NCI-H1092 (cell line): ENCODE measurements at regions not wholly inside any gene's neighbourhood (a gene's known extent, or its start where the extent isn't known, plus 50 kb on each side); places are given as distances from the start of the nearest gene placed in this dataset.
"Not testable (repeated sequence)": the region's sequence is repeated elsewhere in the genome, so short reads cannot be mapped to it uniquely, and the experiment has no call there.

Experiments used
- DNase-seq: peaks from one replicate; lab custom pipeline; 2025; lab: John Stamatoyannopoulos, UW

DNA sequence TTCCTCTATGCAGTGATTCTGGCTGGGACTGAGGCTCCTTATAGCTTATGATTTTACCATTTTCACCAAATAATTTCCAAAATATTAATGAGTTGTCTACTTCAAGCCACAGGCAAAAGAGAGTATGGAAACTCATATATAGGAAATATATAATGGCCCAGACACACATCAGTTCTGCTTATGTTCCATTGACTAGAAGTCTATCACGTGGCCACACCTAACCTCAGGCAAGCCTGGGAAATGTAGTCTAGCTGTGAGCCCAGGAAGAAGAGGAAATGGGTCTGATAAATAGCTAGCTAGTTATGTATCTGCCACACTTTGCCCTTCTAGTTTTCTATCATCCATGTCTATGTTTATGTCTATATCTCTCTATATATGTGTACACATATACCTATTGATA, 195.1 kb downstream of the OTOL1 start:
- DNase-seq: no peak

DNA sequence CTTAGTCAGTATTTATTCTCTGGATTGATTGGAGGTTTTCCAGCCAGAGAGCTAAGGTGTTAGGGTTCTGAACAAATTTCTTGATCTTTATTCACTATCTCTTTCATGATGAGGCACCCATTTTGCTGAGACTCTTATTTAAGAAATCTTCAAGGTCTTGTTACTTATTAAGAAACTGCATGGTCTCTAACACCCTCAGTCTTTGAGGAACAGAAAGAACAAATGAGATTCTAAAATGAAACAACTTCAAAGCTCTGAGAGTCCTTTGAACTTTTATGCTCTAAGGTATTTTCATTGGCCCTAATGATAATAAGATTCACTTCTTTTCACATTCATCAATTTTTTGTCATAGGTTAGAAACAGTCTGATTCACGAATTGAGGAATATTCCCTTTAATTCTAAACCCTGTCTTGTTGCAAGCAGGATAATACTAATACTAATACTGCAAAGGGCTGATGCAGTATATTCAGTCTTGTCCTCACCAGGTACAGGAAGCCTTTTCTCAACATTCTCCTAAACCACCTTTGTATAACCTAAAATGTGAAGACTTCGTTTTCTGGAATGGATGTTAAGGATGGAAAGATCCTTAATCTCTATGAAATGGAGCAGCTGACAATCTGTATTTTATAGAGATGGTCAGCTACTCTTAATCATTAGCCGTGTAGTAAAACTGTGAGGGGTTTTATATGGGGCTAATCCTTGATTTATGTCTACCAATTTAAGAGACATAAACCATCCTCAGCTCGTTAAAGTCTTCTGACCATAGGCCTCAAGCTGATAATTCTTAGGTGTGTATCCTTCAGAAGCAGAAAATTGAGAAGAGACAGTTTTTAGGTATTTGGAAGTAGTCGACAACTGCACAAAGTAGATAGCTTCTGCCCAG, 198.3 kb downstream of the OTOL1 start:
- DNase-seq: no peak

DNA sequence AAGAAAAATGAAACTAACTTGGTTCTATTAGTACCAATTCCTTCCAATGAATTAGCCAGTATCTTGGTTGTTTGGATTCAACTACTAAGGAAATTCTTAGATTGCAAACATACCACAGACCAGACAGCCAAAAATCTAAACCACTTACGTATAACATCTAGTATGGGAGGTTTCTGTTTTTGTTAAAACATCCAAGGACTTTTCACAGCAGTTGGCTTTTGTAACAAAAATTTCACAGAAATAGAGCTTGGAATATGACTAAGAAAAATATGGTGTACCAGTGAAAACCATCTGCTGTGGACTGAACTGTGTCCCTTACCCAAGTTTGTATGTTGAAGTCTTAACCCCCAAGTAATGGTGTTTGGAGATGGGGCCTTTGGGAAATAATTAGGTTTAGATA, 199.2 kb downstream of the OTOL1 start:
- DNase-seq: no peak

DNA sequence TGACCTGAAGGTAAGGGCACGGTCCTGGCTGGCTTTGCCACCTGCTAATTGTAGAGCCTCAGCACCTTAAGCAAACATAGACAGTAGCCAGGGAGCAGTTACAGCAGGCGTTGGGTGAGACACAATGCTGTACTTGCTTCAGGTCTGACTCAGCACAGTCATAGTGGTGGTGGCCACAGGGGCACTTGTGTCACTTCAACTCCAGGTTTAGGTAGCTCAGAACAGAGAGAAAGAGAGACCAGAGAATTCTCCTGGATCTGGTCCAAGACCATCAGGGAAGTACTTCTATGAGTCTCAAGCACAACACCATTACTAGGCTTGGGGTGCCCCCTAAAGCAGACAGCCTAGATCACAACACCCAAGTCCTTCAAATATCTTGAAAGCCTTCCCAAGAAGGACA, 204.4 kb downstream of the OTOL1 start:
- DNase-seq: peak; percentile 21

DNA sequence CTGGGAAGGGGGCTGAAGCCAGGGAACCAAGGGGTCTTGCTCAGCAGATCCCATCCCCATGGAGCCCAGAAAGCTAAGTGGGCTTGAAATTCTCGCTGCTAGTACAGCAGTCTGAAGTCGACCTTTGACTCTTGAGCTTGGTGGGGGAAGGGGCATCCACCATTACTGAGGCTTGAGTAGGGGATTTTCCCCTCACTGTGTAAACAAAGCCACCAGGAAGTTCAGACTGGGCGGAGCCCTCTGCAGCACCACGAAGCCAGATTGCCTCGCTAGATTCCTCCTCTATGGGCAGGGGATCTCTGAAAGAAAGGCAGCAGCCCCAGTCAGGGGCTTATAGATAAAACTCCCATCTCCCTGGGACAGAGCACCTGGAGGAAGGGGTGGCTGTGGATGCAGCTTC, 210.6 kb downstream of the OTOL1 start:
- not testable (repeated sequence) for DNase-seq

DNA sequence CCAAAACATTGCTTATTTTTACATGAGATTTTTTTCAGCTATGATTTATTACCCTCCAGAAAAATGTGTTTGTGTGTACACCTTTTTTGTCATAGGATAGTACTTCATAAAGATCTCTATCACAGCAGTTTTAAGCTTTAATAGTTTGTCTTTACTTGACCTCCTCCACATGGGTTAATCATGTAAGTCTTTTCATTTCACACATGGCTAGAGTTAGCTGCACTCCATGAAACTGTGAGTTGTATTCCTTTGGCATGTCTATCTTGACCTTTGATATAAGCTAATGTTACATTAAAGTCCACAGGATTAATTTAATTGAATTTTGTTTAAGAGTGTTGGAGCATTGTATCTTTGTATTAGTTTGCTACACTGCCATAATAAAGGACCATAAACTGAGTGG, 217.1 kb downstream of the OTOL1 start:
- DNase-seq: no peak

DNA sequence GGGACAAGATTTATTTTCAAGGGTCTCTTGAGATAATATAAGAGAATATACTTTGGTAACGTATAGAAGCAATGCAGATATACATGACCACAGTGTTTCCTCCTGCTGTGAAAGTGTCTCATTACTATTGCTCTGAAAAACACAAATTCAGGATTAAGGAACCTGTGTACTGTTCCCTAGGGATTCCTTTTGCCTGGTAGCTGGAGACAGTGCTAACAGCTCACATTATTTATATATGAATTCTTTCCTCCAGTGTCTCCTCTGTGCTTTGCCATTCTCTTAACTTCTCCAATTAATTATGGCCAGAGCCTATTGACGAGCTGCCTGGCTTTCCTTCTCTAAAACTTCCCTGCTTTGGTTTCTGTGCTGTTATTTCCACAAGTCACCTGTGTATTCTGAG, 235.4 kb downstream of the OTOL1 start:
- no peak for DNase-seq

DNA sequence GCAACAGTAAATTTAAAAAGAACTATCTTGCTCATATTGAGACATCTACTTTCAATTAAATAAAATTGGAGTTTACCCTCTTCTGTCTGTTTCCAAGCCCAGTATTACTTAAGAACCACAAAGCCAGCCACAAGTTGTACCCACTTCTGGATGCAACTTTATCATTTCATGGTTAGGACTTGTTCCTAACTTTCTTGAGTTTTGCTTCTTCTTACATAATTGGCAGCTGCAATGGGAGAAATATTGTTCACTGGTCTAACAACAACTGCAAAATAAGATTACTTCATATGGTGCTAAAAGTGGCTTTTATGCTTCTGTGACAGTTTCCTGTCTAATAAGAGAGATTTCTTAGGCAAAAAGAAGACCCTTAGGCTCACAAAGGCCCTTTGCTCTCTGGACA, 240.6 kb downstream of the OTOL1 start:
- no peak for DNase-seq

DNA sequence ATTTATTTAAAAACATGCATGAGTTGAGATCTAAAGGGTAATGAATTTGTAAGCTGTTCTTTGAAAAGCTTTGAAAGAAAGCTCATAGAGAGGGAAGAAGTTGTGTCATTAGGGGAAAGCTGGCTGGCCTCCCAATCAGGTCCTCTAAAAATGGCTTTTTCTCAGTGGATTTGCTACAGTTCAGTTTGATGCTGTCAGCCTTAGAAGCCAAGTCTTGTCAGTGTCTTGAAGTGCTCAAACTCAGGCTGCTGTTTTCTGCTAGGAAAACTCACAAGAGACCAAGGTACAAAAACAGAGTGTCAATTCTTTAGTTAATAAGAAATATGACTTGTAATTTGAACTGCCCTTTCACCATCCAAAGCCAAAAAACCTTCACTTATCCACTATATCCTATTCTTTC, 243.8 kb downstream of the OTOL1 start:
- no peak for DNase-seq

DNA sequence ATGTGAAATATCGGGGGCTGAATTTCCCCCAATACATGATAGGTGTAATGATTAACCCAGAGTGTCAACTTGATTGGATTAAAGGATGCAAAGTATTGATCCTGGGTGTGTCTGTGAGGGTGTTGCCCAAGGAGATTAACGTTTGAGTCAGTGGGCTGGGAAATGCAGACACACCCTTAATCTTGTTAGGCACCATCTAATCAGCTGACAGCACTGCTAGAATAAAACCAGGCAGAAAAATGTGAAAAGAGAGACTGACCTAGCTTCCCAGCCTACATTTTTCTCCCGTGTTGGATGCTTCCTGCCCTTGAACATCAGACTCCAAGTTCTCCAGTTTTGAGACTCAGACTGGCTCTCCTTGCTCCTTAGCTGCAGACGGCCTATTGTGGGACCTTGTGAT, 247.8 kb downstream of the OTOL1 start:
- DNase-seq: no peak

DNA sequence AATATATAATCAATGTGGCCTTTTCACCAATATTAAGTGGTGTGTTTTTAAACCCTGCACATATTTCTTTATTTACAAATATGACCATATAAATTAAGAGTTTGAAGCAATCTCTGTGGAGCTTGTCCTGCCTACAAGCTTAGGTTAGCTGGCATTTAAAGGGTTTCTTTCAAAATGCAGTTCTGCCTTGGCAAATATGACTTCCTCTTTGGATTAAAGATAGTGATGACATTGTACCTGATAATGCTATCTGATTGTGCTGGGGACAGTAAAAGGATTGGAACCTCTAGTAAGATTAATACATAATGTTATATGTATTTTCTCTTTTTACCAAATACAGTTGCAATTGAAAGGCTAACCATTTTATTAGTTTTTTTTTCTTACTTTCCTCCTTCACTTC, 249.1 kb downstream of the OTOL1 start:
- no peak for DNase-seq

DNA sequence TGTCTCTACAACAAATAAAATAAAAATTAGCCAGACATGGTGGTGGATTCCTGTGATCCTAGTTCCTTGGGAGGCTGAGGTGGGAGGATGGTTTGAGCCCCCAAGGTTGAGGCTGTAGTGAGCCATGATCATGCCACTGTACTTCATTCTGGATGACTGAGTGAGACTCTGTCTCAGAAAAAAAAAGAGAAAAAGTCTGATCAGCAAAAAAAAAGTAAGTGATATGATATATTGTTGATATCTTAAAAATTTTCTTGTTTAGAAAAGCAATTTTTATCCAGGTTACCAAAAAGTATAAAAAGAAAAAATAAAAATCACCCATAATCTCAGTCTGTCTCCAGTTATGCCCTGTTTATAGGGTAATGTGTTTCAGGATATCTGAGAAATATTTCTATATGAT, 251.4 kb downstream of the OTOL1 start:
- no peak for DNase-seq

DNA sequence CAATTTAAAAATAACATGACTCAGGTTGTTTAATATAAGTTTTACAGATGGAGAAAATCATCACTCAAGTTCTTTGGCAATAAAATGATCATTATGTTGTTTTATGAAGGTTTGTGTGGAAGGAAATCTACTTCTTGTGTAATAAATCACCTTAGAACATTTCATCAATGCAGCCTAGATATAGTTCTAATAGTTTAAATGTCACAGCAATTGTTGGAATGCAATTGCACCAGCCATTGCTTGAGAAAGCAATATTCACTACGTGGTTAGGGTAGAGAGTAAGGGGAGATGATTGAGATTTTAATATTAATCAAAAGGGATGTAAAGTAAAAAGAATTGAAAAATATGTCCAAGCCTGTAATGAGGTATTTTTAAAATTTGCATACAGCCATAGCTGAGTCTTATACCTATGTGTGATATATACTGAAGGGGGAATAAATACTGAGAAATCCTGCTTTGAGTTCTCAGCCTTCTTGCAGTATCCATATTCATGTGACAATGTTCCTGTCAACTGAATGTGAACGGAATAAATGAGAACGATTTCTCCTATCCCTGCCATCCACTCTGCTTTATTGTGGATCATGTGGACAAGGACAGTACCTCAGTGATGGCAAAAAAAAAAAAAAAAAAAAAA, 257.9 kb downstream of the OTOL1 start:
- no peak for DNase-seq

DNA sequence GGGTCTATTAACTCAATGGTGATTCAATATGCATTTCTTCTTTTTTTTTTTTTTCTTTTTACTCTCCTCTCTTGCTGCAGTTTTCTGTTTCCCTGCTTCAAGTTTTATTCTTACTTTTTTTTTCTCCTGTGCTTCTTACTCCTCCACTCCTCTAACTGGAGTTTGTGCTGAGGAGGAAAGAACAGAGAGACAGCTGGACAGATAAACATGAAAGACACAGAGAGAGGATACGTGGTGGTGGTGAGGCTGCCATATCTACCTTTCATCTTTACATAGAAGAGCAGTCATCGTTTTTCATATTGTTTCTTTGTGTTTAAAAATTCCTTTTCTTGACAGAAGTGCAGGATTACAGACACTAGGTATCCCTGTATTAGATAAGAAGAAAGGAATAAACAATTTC, 262.8 kb downstream of the OTOL1 start:
- no peak for DNase-seq

DNA sequence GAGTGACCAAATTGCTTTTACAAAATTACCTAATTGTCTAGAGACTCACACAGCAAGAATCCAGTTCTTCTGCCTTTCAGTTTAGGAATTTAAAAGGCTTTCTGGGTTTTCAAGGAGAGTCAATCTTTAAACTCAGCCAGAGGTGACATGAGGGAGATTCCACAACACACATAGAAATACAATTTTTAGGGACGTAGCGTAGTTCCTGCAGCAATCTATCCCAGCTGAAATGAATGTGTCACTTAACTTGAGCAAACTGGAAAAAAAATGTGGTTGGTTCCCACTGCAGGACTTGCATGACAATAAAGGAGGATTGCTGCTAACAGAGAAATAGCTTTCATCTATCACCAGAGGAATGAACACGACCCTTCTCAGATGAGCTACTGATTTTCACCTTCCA, 269.7 kb downstream of the OTOL1 start:
- no peak for DNase-seq

DNA sequence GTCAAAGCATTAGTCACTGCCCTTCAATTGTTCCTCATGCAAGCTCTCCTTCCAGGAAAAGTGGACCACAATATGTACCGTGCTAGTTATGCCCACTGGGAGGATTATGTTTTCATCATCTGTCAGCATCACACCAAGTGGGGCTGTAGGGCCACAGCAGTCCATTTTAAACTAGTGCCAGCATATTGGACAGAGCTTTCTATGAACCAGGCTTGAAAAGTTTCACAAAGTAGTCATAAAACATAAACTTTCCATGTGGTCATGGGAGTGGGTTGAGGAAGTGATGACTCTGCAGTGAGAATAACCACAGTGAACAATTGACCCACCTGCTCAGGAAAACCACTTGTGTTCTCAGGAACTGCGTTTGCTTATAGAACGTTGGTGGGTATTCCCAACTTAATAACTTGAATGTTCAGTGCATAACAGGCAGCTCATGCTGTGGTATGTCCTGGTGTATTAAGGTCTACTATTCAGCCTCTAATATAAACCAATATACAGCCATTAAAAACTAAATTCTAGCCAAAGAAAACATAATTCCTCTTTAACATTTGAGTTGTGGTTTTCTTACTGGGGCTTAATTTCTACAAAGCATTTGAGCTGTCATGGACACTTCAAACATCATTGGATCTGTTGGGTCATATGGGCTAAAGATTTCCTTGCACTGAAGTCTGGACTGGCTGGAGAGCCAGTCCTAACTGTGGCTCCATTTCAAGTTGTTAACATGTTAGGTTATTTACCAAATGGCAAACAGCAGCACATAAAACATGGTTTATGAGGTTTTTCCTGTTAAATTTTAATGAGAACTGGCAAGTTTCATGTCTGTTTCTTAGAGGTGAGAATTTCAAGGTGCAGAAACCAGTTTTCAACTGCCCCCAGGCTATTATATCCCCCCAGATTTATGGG, 274.1 kb downstream of the OTOL1 start:
- no peak for DNase-seq

DNA sequence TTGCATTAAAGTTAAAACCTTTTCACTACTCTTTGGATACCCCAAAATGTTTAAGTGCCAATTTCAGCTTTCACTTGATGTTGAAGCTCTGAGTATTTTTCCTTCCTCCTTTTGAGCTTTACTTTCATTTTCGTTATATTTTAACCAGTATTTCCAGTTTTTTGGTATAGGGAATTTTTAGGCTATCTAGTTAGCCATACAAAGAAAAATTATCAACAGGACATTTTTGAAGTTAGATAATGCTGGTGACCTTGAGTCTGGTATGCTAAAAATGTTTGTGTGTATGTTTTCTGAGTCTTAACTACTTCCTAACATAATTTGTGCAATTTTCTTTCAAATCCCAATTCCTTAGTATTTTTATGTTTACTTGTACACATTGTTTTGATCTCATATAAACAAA, 284.8 kb downstream of the OTOL1 start:
- no peak for DNase-seq

DNA sequence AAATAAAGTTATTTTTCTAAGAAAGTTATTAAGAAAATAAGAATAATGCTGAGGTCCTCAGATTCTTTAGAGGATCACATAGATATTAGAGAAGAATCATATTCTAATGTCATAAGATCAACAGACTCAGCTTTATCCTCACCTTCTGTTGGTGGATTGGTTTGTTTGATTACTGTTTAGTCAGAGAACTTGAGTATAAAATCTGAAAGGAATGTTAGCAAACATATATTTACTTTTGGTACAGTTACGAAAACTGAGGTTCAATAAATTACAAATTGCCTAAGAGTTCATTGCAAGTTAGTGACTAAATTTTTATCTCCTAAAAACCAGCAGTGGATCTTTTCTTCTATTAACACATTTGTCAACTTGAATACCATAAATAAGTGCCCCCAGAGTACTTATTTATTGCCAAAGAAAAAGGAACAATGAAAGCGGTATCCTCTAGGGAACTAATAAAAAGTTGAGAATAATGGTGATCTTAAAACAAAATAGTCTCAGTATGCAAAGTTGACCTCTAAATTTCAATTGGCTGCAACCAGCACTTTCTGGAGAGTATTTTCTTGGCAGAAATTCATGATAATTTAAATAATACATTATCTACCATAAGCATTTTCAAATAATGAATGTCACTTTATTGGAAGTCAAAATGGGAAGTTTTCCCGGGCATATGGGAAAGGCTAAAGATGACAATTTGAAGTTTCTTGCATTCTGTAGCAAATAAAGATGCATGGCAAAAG, 296.8 kb downstream of the OTOL1 start:
- no peak for DNase-seq

DNA sequence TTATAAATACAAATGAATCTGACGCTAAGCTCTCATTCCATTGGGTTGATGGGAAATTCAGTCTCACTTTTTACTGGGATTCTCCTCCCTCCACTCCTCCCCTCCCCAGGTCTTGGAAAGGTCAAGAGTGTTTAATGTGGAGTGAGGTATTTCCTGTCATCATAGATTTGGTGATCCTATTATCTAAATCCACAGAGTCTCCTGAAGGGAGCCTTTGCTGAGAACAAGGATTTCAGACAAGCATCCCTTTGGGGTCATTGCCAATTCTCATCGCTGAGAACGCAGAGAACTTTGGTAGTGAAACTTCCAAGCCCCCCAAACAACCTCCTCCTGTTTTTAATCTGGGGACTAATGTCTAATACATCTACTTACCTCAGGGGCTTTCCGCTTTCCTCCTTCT, 297.9 kb downstream of the OTOL1 start:
- DNase-seq: no peak

DNA sequence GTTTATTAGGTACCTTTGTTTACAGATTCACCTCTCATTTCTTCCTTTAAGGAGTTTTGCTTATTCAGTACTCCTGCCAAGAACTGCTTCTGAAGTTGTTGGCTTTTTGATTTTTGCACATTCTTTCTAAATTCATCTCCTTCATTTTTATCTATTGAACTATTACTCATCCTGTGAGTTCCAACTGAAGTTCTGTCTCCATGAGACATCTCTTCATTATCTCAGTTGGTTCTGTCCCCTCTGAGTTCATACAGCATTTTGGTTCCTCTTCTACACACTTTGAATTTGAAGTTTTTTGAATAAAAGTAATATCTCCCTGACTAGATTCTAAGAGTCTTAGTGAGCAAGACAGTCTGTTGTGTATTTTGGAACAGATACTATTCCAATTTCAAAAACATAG, 299.7 kb downstream of the OTOL1 start:
- DNase-seq: no peak

DNA sequence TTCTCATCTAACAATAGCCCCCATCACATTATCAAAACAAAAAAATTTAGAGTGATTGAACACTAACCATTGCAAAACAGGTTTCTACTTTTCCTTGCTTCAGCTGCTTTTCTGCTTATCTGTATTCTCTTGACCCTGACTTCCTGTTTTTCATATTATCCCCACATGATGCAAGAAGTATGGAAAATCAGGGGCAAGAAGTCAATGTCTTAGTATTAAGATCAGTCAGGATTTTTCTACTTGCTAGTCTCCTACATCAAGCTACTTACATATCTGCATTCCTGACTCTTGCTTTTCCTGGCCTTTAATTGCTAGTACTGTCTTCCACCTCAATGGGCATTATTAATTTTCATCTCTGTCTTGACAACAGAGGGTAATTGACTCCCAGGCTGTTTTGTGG, 300.2 kb downstream of the OTOL1 start:
- DNase-seq: no peak

DNA sequence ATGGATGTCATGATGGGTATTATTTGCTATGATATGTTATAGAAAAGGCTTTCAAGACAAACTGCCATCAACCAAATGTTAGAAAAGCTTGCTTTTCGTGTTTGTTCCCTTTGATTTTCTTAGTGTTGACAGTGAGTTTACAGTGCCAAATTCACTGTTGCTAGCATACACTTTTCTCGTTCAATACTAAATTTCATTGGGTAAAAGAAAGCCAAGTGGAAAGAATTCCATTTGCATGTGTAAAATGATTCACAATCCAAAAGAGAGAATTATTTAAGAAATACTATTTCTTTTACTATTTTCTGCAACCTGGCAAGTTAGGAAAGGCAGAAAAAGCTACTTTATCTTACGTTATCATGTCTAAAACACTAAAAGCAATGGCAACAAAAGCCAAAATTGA, 301.4 kb downstream of the OTOL1 start:
- no peak for DNase-seq
